ENCODE measurements at regions not wholly inside any gene's neighbourhood (a gene's known extent, or its start where the extent isn't known, plus 50 kb on each side); places are given as distances from the start of the nearest gene placed in this dataset.

DNA sequence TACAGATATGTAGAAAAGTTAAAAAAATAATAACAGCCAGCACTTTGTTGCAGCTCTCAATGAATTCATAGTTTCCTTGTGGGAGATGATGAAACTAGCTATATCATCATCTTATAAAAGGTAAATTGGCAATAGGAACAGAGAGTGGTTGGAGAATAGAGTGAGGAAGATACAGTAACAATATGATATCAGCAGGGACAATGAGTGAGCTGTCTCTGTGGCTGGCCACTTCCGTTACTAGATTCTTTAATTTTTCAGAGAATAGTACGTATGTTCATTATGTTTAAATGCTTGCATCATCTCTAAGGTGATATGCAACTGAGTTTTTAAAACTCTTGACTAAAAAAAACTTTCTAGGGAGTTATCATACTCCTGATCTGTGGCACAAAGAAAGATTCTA is 1006.2 kb upstream of the FLRT2 start:
- TF ChIP-seq, protein P1, sequence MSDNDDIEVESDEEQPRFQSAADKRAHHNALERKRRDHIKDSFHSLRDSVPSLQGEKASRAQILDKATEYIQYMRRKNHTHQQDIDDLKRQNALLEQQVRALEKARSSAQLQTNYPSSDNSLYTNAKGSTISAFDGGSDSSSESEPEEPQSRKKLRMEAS (IDR thresholded peaks at IDR 0.05; ENCODE audit: low read depth, low read length): no peak
- no peak for DNase-seq (ENCODE audit: low read depth)
- H3K4me3 ChIP-seq (ENCODE audit: low read depth, low read length): no peak overlapping the region

DNA sequence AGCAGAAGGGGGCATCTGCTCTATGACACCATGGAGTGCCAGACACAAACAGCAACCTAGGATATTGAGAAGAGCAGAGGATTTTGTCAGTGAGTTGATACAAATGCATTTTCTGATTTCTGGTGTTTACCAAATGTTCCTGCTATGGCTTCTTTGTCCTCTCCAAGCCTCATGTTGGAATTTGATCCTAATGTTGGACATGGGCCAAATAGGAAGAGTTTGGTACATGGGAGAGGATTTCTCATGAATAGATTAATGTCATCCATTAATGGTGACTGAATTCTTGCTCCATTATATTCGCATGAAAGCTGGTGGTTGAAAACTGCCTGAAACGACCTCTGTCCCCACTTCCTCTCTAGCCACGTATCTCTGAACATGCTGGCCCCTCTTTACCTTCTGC is 1002.2 kb upstream of the FLRT2 start:
- H3K4me3 ChIP-seq (ENCODE audit: low read depth, low read length): no peak overlapping the region
- TF ChIP-seq, protein P2, sequence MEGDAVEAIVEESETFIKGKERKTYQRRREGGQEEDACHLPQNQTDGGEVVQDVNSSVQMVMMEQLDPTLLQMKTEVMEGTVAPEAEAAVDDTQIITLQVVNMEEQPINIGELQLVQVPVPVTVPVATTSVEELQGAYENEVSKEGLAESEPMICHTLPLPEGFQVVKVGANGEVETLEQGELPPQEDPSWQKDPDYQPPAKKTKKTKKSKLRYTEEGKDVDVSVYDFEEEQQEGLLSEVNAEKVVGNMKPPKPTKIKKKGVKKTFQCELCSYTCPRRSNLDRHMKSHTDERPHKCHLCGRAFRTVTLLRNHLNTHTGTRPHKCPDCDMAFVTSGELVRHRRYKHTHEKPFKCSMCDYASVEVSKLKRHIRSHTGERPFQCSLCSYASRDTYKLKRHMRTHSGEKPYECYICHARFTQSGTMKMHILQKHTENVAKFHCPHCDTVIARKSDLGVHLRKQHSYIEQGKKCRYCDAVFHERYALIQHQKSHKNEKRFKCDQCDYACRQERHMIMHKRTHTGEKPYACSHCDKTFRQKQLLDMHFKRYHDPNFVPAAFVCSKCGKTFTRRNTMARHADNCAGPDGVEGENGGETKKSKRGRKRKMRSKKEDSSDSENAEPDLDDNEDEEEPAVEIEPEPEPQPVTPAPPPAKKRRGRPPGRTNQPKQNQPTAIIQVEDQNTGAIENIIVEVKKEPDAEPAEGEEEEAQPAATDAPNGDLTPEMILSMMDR (IDR thresholded peaks at IDR 0.05; ENCODE audit: low read depth, low read length): no peak
- TF ChIP-seq POLR2A (IDR thresholded peaks at IDR 0.05; ENCODE audit: extremely low read depth, insufficient read length) (no peak), MYC (IDR thresholded peaks at IDR 0.05; ENCODE audit: low read depth, low read length) (no peak)
- TF ChIP-seq, protein P1 (IDR thresholded peaks at IDR 0.05; ENCODE audit: low read depth, low read length): no peak
- no peak for DNase-seq (ENCODE audit: low read depth)

DNA sequence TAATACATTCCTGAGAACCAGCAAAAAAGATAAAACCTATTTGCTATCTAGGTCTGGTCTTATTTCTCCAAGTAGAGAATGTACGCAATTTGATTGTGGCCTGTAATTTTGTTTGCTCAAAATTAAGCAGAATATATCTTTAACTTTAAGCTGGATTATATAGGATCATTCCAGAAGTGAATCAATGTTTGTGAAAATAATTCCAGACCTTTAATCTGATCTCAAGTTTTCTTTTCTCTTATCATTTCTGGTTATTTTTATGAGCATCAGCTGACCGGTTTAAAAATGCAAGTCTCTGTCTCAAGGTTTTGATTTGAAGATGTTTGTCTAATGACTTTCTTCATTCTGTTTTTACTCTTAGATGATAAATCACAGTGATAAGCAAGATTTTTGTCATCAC is 997.9 kb upstream of the FLRT2 start:
- no peak overlapping the region for H3K4me3 ChIP-seq (ENCODE audit: low read depth, low read length)
- TF ChIP-seq, protein P2 (IDR thresholded peaks at IDR 0.05; ENCODE audit: low read depth, low read length): no peak
- TF ChIP-seq, protein P1 (IDR thresholded peaks at IDR 0.05; ENCODE audit: low read depth, low read length): no peak
- no peak for TF ChIP-seq MYC (IDR thresholded peaks at IDR 0.05; ENCODE audit: low read depth, low read length)
- TF ChIP-seq POLR2A (IDR thresholded peaks at IDR 0.05; ENCODE audit: extremely low read depth, insufficient read length): no peak
- no peak for DNase-seq (ENCODE audit: low read depth)

DNA sequence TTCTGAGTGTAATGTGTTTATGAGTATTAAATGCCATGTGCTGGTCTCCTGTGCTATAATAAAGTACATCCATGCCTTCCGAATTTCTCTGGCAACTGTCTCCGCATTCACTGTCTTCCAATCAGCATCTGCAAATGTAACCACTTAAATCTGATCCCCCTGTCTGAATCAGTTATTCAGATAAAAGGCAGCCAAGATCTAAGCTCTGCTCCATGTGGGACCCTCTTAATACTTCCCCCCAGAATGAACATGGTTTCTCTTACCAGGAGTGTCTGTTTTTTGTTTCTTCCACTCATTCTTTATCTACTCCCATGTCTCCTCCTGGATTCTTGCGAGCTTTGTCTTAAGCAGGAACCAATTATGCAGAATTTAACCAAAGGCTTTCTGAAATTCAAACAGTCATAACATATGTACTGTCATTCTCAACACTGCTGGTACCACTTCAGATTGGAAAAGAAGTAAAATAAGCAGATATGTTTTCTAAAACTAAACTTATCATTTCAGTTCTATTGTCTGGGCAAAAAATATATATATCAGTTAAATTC is 996.7 kb upstream of the FLRT2 start:
- TF ChIP-seq, protein P2 (IDR thresholded peaks at IDR 0.05; ENCODE audit: low read depth, low read length): no peak
- no peak for TF ChIP-seq MYC (IDR thresholded peaks at IDR 0.05; ENCODE audit: low read depth, low read length)
- no peak for TF ChIP-seq POLR2A (IDR thresholded peaks at IDR 0.05; ENCODE audit: extremely low read depth, insufficient read length)
- TF ChIP-seq, protein P1 (IDR thresholded peaks at IDR 0.05; ENCODE audit: low read depth, low read length): no peak

DNA sequence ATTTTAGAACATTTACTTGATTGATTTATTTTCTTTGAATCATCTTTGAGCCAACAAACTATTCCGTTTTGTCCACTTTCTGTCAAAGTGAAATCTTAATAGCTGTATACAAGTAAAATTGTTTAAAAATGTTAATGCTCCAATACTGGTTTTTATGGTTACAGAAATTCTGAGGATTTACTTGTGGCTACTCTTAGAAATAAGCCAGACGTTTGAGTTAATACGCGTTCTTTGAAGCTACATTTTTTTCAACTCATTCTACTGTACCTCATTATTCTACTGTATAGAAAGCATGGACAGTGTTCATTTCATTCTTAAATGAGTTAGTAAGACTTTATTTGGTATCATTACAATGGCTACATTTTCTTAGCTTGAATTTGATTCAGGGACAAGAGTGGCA is 996.2 kb upstream of the FLRT2 start:
- TF ChIP-seq, protein P1 (IDR thresholded peaks at IDR 0.05; ENCODE audit: low read depth, low read length): no peak
- TF ChIP-seq MYC (IDR thresholded peaks at IDR 0.05; ENCODE audit: low read depth, low read length): no peak
- TF ChIP-seq, protein P2 (IDR thresholded peaks at IDR 0.05; ENCODE audit: low read depth, low read length): no peak
- TF ChIP-seq POLR2A (IDR thresholded peaks at IDR 0.05; ENCODE audit: extremely low read depth, insufficient read length): no peak
- no peak overlapping the region for H3K4me3 ChIP-seq (ENCODE audit: low read depth, low read length)
- no peak for DNase-seq (ENCODE audit: low read depth)

More for the DNA sequence above, 996.7 kb upstream of the FLRT2 start:
- DNase-seq (ENCODE audit: low read depth): no peak
- H3K4me3 ChIP-seq (ENCODE audit: low read depth, low read length): no peak overlapping the region

DNA sequence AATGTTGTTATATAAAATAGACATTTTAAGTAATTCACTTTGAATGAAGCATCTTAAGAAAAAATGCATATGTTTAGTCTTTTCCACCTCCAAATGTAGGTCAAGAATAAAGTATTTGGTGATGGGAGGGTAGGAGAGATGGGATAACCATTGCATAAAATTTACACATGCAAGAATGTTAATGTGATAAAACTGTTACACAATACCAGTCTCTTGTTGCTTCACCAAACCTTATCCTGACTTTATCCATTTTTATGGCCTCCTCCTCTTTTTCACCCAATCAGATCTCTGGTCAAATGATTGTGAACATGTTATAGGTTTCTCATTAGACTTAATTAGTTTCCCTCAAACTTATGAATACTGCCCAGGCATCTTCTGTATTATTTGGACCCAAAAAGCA is 994.5 kb upstream of the FLRT2 start:
- TF ChIP-seq, protein P1 (IDR thresholded peaks at IDR 0.05; ENCODE audit: low read depth, low read length): no peak
- TF ChIP-seq MYC (IDR thresholded peaks at IDR 0.05; ENCODE audit: low read depth, low read length): no peak
- TF ChIP-seq, protein P2 (IDR thresholded peaks at IDR 0.05; ENCODE audit: low read depth, low read length): no peak
- TF ChIP-seq POLR2A (IDR thresholded peaks at IDR 0.05; ENCODE audit: extremely low read depth, insufficient read length): no peak
- H3K4me3 ChIP-seq (ENCODE audit: low read depth, low read length): no peak overlapping the region
- no peak for DNase-seq (ENCODE audit: low read depth)

Measured in NB4 (cell line).